Hepatocyte (in vitro differentiated cells): ENCODE measurements at regions not wholly inside any gene's neighbourhood (a gene's known extent, or its start where the extent isn't known, plus 50 kb on each side); places are given as distances from the start of the nearest gene placed in this dataset.

Source experiments
- DNase-seq: peaks from one replicate; pipeline ENCODE4 v3.0.0-alpha.2; 2016; ENCODE audit warnings: low spot score
- H2AFZ ChIP-seq: fragments of 200-600 bp; sonication (generic); 2 replicates; pipeline ENCODE4 v1.6.0; 2016; ENCODE audit warnings: antibody characterized with exemption, mild to moderate bottlenecking
- H3K27ac ChIP-seq: fragments of 200-600 bp; sonication (generic); 2 replicates; pipeline ENCODE4 v1.5.1; 2016; ENCODE audit warnings: mild to moderate bottlenecking
- H3K27me3 ChIP-seq: fragments of 200-600 bp; sonication (generic); 2 replicates; pipeline ENCODE4 v1.6.1; 2016
- H3K36me3 ChIP-seq: fragments of 200-600 bp; sonication (generic); replicated peaks from 2 replicates; pipeline ENCODE4 v1.5.1; 2016; ENCODE audit warnings: low read depth; ENCODE audit not compliant: insufficient read depth
- H3K4me1 ChIP-seq: fragments of 200-600 bp; sonication (generic); 2 replicates; pipeline ENCODE4 v1.5.1; 2016; ENCODE audit warnings: mild to moderate bottlenecking, moderate library complexity; ENCODE audit not compliant: insufficient read depth
- H3K4me2 ChIP-seq: fragments of 200-600 bp; sonication (generic); 2 replicates; pipeline ENCODE4 v1.6.0; 2016
- H3K4me3 ChIP-seq: fragments of 200-600 bp; sonication (generic); 2 replicates; pipeline ENCODE4 v1.5.1; 2016; ENCODE audit warnings: mild to moderate bottlenecking
- H3K79me2 ChIP-seq: fragments of 200-600 bp; sonication (generic); 2 replicates; pipeline ENCODE4 v1.6.0; 2017; ENCODE audit warnings: mild to moderate bottlenecking
- H3K9me2 ChIP-seq: fragments of 200-600 bp; sonication (generic); replicated peaks from 2 replicates; pipeline ENCODE4 v1.6.0; 2017; ENCODE audit warnings: mild to moderate bottlenecking; ENCODE audit not compliant: insufficient read depth
- H3K9me3 ChIP-seq: fragments of 200-600 bp; sonication (generic); 2 replicates; pipeline ENCODE4 v1.5.1; 2016; ENCODE audit warnings: low read depth, mild to moderate bottlenecking
- H4K20me1 ChIP-seq: fragments of 200-600 bp; sonication (generic); 2 replicates; pipeline ENCODE4 v1.6.0; 2016; ENCODE audit warnings: mild to moderate bottlenecking; ENCODE audit not compliant: insufficient read depth, poor library complexity, severe bottlenecking
- CTCF ChIP-seq: fragments of 200-600 bp; sonication (generic); IDR thresholded peaks from 2 replicates; pipeline ENCODE4 v1.5.1; 2016; ENCODE audit warnings: antibody characterized with exemption, mild to moderate bottlenecking; ENCODE audit not compliant: poor library complexity
- EZH2 ChIP-seq: fragments of 200-600 bp; sonication (generic); IDR thresholded peaks from 2 replicates; pipeline ENCODE4 v1.6.1; 2016; ENCODE audit warnings: antibody characterized with exemption, mild to moderate bottlenecking, borderline replicate concordance
- EZH2phosphoT487 ChIP-seq: fragments of 200-600 bp; sonication (generic); IDR thresholded peaks from one replicate; pipeline ENCODE4 v1.6.1; 2018; ENCODE audit warnings: antibody characterized with exemption, mild to moderate bottlenecking, low read depth, moderate library complexity; ENCODE audit not compliant: unreplicated experiment, severe bottlenecking
- WGBS: methylation state at CpG from one replicate; pipeline ENCODE4 v1.1.6; 2016; ENCODE audit warnings: low lambda C conversion rate; ENCODE audit errors: missing lambda C conversion rate; 5-methylcytosine and 5-hydroxymethylcytosine counted together

- no peaks in the 10 kb centered on the region for H3K36me3 ChIP-seq
- no peaks in the 10 kb centered on the region for H3K9me3 ChIP-seq
- peaks cover 12% of the 10 kb centered on the region for H3K4me1 ChIP-seq
- H2AFZ ChIP-seq = no peak overlapping the region
- no peak for TF ChIP-seq EZH2phosphoT487
- TF ChIP-seq EZH2 = no peak
- TF ChIP-seq CTCF = no peak
- no peak overlapping the region for H3K4me2 ChIP-seq
- DNase-seq = no peak
- H3K9me2 ChIP-seq = no peaks in the 10 kb centered on the region
- no peak overlapping the region for H3K27ac ChIP-seq
- no peak overlapping the region for H3K4me3 ChIP-seq
- H3K27me3 ChIP-seq = peaks cover 14% of the 10 kb centered on the region
- H4K20me1 ChIP-seq = no peaks in the 10 kb centered on the region
- H3K79me2 ChIP-seq = no peaks in the 10 kb centered on the region
- WGBS = 68% methylated on average over 7 of the region's 7 CpGs
Observed at GRCh38 chr11:45366619-45367190, 80.6 kb upstream of the SYT13 start.

- H4K20me1 ChIP-seq = no peaks in the 10 kb centered on the region
- H3K36me3 ChIP-seq = no peaks in the 10 kb centered on the region
- H3K9me3 ChIP-seq = no peaks in the 10 kb centered on the region
- H3K4me1 ChIP-seq = peaks cover 8% of the 10 kb centered on the region
- no peak overlapping the region for H3K4me3 ChIP-seq
- H3K4me2 ChIP-seq = no peak overlapping the region
- H3K27ac ChIP-seq = no peak overlapping the region
- H2AFZ ChIP-seq = no peak overlapping the region
- H3K27me3 ChIP-seq = peaks cover 14% of the 10 kb centered on the region
- no peak for TF ChIP-seq EZH2
- no peak for TF ChIP-seq EZH2phosphoT487
- TF ChIP-seq CTCF = no peak
- WGBS = 85% methylated on average over 16 of the region's 16 CpGs
- no peak for DNase-seq
- H3K79me2 ChIP-seq = no peaks in the 10 kb centered on the region
- no peaks in the 10 kb centered on the region for H3K9me2 ChIP-seq
Observed at GRCh38 chr11:45365961-45366618, 79.9 kb upstream of the SYT13 start.

GRCh38 chr11:45362636-45363035 is 76.5 kb upstream of the SYT13 start:
- H3K4me1 ChIP-seq = peaks cover 8% of the 10 kb centered on the region
- no peak for DNase-seq
- H2AFZ ChIP-seq = no peak overlapping the region
- H3K4me3 ChIP-seq = no peak overlapping the region
- no peak overlapping the region for H3K27ac ChIP-seq
- no peak for TF ChIP-seq CTCF
- no peak for TF ChIP-seq EZH2
- no peak for TF ChIP-seq EZH2phosphoT487
- H3K27me3 ChIP-seq = no peaks in the 10 kb centered on the region
- H4K20me1 ChIP-seq = no peaks in the 10 kb centered on the region
- no peaks in the 10 kb centered on the region for H3K9me2 ChIP-seq
- H3K36me3 ChIP-seq = no peaks in the 10 kb centered on the region
- no peak overlapping the region for H3K4me2 ChIP-seq
- H3K79me2 ChIP-seq = no peaks in the 10 kb centered on the region
- H3K9me3 ChIP-seq = no peaks in the 10 kb centered on the region
- 56% methylated on average over 3 of the region's 3 CpGs for WGBS
